ENCODE measurements at regions not wholly inside any gene's neighbourhood (a gene's known extent, or its start where the extent isn't known, plus 50 kb on each side); places are given as distances from the start of the nearest gene placed in this dataset.

DNA sequence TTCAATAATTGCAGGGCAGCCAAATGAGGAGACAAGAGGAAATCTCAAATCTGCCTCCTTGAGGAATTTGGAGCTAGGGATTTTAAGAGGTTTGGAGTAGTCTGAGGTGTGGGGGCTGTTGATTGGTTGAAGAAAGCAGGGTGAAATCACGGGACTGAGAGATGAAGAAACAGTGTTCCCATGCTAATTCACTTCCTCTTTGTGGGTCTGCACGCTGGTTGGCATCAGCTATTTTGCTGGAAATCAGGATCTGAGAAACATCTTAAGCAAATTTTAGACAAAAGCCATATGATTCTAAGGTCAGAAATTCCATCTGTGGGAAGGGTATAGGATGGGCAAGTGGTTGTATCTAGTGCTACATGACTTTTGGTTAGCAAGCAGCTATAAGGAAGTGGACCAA is 107.1 kb upstream of the PAXBP1 start:
- in situ Hi-C loops (cut with MboI; ENCODE audit: low sequenced_read_pairs, unreplicated experiment), result no loop called here
- no peak for DNase-seq (ENCODE audit: low spot score)
- TF ChIP-seq, protein P1, sequence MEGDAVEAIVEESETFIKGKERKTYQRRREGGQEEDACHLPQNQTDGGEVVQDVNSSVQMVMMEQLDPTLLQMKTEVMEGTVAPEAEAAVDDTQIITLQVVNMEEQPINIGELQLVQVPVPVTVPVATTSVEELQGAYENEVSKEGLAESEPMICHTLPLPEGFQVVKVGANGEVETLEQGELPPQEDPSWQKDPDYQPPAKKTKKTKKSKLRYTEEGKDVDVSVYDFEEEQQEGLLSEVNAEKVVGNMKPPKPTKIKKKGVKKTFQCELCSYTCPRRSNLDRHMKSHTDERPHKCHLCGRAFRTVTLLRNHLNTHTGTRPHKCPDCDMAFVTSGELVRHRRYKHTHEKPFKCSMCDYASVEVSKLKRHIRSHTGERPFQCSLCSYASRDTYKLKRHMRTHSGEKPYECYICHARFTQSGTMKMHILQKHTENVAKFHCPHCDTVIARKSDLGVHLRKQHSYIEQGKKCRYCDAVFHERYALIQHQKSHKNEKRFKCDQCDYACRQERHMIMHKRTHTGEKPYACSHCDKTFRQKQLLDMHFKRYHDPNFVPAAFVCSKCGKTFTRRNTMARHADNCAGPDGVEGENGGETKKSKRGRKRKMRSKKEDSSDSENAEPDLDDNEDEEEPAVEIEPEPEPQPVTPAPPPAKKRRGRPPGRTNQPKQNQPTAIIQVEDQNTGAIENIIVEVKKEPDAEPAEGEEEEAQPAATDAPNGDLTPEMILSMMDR (IDR thresholded peaks at IDR 0.05; ENCODE audit: borderline replicate concordance, control extremely low read depth, extremely low read depth, insufficient read depth, missing control alignments), result no peak

DNA sequence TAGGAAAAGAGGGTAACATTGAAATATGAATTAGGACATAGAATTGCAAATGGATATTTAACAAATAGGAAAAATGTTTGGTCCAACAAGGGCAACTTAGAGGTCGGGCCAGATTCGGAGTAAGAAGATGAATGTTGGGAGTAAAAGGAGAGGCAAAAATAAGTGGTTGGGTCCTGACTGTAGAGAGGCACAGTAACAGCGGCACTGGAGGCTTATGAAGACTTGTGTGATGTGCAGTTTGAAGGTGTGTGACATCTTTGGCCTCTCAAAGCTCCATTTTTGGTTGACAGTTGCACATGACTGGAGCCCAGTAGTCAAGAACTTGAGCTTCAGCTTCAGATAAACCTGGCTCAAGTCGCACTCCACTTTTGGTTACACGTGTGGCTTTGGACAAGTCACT is 109.9 kb upstream of the PAXBP1 start:
- in situ Hi-C loops (cut with MboI; ENCODE audit: low sequenced_read_pairs, unreplicated experiment), result no loop called here
- no peak for DNase-seq (ENCODE audit: low spot score)
- TF ChIP-seq, protein P1 (IDR thresholded peaks at IDR 0.05; ENCODE audit: borderline replicate concordance, control extremely low read depth, extremely low read depth, insufficient read depth, missing control alignments), result no peak

DNA sequence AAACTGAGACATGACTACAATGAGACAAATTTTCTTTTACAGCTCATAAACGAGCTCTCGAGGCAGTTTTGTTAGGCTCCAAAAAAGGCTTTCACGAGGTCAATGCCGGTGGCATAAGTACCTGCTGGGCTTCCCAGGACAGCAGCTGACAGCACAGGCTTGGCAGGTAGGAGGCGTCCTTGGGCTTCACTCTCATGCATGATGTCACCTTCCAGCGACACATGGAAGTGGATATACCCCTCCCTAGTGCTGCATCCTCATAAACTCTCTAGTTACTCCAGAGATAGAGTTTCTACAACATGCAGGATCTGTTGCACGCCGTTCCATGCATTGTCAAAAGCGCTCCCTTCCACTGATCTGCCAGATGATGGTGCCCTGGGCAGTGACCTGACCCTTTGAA is 112.5 kb upstream of the PAXBP1 start:
- no peak for DNase-seq (ENCODE audit: low spot score)
- TF ChIP-seq, protein P1 (IDR thresholded peaks at IDR 0.05; ENCODE audit: borderline replicate concordance, control extremely low read depth, extremely low read depth, insufficient read depth, missing control alignments), result no peak
- in situ Hi-C loops (cut with MboI; ENCODE audit: low sequenced_read_pairs, unreplicated experiment), result no loop called here

DNA sequence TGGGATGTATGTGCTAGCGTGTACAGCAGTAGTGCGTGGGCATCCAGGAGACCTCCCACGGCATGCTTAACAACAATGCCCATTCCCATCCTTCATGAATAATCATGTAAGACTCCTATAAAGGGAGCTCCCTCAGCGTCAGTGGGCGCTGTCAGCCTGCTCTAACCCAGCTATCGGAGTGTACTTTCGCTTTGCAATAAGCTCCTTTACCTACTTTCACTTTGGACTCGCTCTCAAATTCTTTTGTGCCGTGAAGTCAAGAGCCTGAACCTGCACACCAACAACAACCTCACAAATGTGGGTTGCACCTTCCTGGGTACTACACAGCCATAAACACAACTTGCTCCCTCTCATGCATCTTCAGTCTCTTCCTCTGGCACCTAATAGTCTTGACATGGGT is 114.8 kb upstream of the PAXBP1 start:
- TF ChIP-seq, protein P1 (IDR thresholded peaks at IDR 0.05; ENCODE audit: borderline replicate concordance, control extremely low read depth, extremely low read depth, insufficient read depth, missing control alignments), result no peak
- DNase-seq (ENCODE audit: low spot score), result no peak
- in situ Hi-C loops (cut with MboI; ENCODE audit: low sequenced_read_pairs, unreplicated experiment), result no loop called here

DNA sequence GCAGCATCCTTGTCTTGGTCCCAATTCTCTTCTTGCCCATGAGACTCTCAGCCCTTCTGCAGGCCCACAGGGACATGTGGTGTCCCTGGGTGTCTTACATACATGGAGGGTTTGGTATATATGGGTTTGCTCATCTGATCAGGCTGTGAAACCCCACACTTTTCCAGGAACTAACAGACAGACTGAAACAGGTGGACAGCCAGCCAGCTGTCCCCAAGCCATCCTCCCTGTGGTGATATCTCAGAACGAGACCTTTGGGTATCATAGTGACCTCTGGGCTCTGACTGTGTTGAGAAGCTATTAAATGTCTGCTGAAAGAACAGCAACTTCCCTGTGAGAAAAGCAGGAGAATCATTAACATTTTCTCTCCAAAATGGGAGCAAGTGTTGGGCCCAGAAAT is 115.5 kb upstream of the PAXBP1 start:
- TF ChIP-seq, protein P1 (IDR thresholded peaks at IDR 0.05; ENCODE audit: borderline replicate concordance, control extremely low read depth, extremely low read depth, insufficient read depth, missing control alignments), result no peak
- DNase-seq (ENCODE audit: low spot score), result no peak
- in situ Hi-C loops (cut with MboI; ENCODE audit: low sequenced_read_pairs, unreplicated experiment), result no loop called here

DNA sequence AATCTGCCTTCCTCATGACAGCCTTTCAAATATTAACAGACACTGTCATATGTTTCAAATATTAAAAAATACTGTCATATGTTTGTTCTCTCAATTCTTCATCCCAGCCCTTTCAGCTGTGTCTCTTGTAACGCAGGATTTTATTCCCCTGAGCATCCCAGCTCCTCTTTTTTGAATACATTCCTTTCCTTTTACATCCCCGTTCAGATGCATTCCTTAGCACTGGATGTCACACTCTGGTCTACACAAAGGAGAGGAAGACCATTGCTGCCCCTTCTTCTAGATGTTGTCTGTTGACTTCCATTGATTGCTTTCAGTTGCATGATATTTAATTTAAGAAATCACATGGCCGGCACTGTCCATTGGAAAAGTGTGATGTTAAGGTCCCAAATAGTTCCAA is 117.4 kb upstream of the PAXBP1 start:
- in situ Hi-C loops (cut with MboI; ENCODE audit: low sequenced_read_pairs, unreplicated experiment), result no loop called here
- TF ChIP-seq, protein P1 (IDR thresholded peaks at IDR 0.05; ENCODE audit: borderline replicate concordance, control extremely low read depth, extremely low read depth, insufficient read depth, missing control alignments), result no peak
- DNase-seq (ENCODE audit: low spot score), result no peak

DNA sequence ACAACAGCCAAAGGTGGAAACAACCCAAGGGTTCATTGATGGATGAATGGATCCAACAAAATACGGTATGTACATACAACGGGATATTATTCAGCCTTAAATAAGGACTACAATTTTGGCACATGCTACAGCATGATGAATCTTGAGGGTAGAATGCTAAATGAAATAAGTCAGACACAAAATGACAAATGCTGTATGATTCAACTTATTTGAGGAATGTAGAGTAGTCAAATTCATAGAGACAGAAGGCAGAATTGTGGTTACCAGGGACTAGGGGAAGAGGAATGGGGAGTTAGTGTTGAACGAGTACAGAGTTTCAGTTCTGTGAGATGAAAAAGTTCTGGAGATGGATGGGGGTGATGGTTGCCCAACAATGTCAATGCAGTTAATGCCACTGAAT is 118.0 kb upstream of the PAXBP1 start:
- no peak for DNase-seq (ENCODE audit: low spot score)
- in situ Hi-C loops (cut with MboI; ENCODE audit: low sequenced_read_pairs, unreplicated experiment), result no loop called here
- TF ChIP-seq, protein P1 (IDR thresholded peaks at IDR 0.05; ENCODE audit: borderline replicate concordance, control extremely low read depth, extremely low read depth, insufficient read depth, missing control alignments), result no peak

All from GM13976 (cell line).